ENCODE measurements at regions not wholly inside any gene's neighbourhood (a gene's known extent, or its start where the extent isn't known, plus 50 kb on each side); places are given as distances from the start of the nearest gene placed in this dataset.

DNA sequence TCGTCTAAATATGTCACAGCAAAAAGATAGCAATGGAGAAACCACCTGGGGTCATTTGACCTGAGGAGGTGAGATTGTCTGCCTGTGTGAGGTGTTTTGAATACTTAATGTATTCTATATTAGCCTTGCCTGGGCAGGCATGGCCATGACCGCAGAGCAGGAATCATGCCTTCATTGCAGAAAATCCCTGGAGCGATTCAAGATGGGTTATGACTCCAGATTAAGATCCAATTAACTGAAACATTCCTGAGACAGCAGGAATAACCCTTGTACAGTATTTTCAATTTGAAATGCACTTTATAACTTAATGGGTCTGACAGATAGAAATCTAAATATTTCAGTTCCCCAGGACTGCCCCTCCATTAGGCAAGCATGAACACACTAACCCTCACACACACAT is 227.3 kb upstream of the RAB6C start:
- TF ChIP-seq CTCF (conservative IDR thresholded peaks at IDR 0.05 in 1 of 2, IDR thresholded peaks at IDR 0.05 in 1 of 2; ENCODE audit: low read depth in 1 of 2, low read length in 2 of 2) = no peak
- no peak for TF ChIP-seq EZH2 (IDR thresholded peaks at IDR 0.05; ENCODE audit: low read length, missing control alignments)
